ENCODE measurements at regions not wholly inside any gene's neighbourhood (a gene's known extent, or its start where the extent isn't known, plus 50 kb on each side); places are given as distances from the start of the nearest gene placed in this dataset.

DNA sequence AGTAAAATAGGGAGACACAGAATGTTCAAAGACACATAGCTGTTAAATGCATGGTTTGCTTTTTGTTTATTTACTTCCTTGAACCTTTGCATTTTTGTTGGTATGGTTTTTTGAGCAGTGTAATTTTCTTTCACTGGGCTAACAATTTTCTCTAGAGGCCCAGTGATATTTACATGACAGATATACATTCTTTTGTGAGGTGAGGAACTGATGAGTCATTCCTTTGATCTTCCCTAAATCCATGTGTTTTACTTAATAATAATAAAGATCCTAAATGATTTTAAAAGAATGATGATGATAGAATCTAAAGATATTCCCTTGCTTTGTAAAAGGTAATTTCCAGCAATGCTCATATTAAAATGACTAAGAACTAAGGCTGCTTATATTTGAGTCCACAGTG, 188.5 kb upstream of the ANK3 start:
- Histone ChIP-seq H3K9ac (ENCODE audit: low read length) (no peak overlapping the region), H3K36me3 (replicated peaks; ENCODE audit: low read depth, low read length) (no peaks in the 10 kb centered on the region), H3K4me1 (ENCODE audit: low read length) (no peaks in the 10 kb centered on the region), H3K79me2 (ENCODE audit: low read length) (no peaks in the 10 kb centered on the region), H3K9me3 (ENCODE audit: insufficient read depth, low read length) (no peaks in the 10 kb centered on the region), H3K4me2 (ENCODE audit: low read length) (no peak overlapping the region), H3K4me3 (ENCODE audit: low read length) (no peak overlapping the region), H2AFZ (ENCODE audit: low read depth, low read length) (no peak overlapping the region), H3K27ac (ENCODE audit: low read length) (no peak overlapping the region), H3K27me3 (ENCODE audit: low read depth, low read length) (no peaks in the 10 kb centered on the region), H4K20me1 (ENCODE audit: insufficient read depth, low read length) (no peaks in the 10 kb centered on the region)
- TF ChIP-seq EZH2phosphoT487 (IDR thresholded peaks at IDR 0.05; ENCODE audit: low read depth), result no peak
- TF ChIP-seq, protein P1, sequence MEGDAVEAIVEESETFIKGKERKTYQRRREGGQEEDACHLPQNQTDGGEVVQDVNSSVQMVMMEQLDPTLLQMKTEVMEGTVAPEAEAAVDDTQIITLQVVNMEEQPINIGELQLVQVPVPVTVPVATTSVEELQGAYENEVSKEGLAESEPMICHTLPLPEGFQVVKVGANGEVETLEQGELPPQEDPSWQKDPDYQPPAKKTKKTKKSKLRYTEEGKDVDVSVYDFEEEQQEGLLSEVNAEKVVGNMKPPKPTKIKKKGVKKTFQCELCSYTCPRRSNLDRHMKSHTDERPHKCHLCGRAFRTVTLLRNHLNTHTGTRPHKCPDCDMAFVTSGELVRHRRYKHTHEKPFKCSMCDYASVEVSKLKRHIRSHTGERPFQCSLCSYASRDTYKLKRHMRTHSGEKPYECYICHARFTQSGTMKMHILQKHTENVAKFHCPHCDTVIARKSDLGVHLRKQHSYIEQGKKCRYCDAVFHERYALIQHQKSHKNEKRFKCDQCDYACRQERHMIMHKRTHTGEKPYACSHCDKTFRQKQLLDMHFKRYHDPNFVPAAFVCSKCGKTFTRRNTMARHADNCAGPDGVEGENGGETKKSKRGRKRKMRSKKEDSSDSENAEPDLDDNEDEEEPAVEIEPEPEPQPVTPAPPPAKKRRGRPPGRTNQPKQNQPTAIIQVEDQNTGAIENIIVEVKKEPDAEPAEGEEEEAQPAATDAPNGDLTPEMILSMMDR (IDR thresholded peaks at IDR 0.05; ENCODE audit: low read depth, low read length), result no peak

DNA sequence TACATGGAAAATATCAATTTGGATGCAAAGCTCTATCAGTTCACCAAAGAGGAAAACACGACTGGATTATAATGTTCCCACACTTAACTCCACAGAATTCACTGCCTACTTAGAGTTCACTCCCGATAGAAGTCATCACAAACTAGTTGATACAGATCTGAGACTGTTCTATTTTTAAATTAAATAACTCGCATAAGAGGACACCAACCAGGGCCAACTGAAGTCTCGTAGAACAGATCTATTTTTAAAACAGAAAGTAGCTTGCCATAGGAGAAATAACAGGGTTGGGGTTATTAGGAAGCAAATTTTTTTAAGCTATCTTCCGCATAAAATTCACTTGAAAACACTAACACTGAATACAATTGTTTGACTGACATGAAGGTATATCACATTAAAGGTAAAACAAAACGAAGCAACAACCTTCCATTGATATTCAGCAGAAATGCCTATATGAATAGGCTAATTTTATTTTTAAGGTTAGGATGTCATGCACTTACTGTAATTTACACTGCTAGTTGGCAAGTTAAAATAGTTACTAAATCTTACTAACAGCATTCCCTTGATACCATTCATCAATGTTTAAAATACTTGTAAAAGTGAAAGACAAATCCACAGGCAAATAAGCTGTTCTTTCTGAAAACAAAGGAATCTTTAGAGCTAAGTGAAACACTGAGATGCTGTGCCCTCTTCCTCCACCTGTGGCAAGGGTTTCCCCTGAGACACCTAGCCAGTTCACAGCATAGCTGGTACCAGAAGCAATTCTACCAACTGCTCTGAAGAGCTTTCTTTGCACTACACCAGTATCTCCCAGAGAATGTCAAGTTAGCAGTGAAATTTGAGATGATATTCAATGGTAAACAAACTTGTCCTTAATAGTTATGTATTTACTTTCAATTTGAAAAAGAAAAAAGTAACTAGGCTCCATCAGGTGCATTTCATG, 186.7 kb upstream of the ANK3 start:
- no peak overlapping the region for H3K4me3 ChIP-seq (ENCODE audit: low read length)
- H3K79me2 ChIP-seq (ENCODE audit: low read length), result no peaks in the 10 kb centered on the region
- no peaks in the 10 kb centered on the region; the same call in 1 of the 2 replicates for H3K27me3 ChIP-seq (ENCODE audit: low read depth, low read length)
- H3K36me3 ChIP-seq (replicated peaks; ENCODE audit: low read depth, low read length), result no peaks in the 10 kb centered on the region
- TF ChIP-seq, protein P1 (IDR thresholded peaks at IDR 0.05; ENCODE audit: low read depth, low read length), result no peak
- TF ChIP-seq EZH2phosphoT487 (IDR thresholded peaks at IDR 0.05; ENCODE audit: low read depth), result no peak
- no peak overlapping the region for H2AFZ ChIP-seq (ENCODE audit: low read depth, low read length)
- no peak overlapping the region for H3K27ac ChIP-seq (ENCODE audit: low read length)
- no peaks in the 10 kb centered on the region for H3K9me3 ChIP-seq (ENCODE audit: insufficient read depth, low read length)
- H3K9ac ChIP-seq (ENCODE audit: low read length), result no peak overlapping the region
- H3K4me2 ChIP-seq (ENCODE audit: low read length), result no peak overlapping the region
- no peaks in the 10 kb centered on the region for H4K20me1 ChIP-seq (ENCODE audit: insufficient read depth, low read length)
- H3K4me1 ChIP-seq (ENCODE audit: low read length), result peaks cover 9% of the 10 kb centered on the region; the same call in 1 of the 2 replicates

DNA sequence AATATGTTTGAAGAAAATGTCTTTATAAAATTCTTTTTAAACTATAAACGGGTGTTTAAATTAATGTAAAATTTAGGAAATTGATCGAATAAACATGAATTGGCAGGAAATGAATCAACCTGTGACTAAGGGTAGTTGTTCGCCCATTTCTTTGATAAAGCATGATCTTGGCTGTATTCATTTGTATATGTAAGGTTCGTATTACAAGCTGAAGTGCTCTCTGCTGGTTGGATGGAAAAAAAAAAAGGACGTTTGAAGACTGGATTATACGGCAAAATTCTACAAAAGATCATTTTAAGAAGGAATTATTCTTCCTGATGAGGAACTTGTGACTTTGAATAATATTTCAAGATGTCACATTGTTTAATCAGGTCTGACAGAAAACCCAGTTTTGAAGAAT, 185.4 kb upstream of the ANK3 start:
- H2AFZ ChIP-seq (ENCODE audit: low read depth, low read length), result no peak overlapping the region
- H3K27ac ChIP-seq (ENCODE audit: low read length), result no peak overlapping the region
- H3K79me2 ChIP-seq (ENCODE audit: low read length), result no peaks in the 10 kb centered on the region
- no peaks in the 10 kb centered on the region; the same call in 1 of the 2 replicates for H3K27me3 ChIP-seq (ENCODE audit: low read depth, low read length)
- no peak overlapping the region for H3K9ac ChIP-seq (ENCODE audit: low read length)
- no peaks in the 10 kb centered on the region for H3K36me3 ChIP-seq (replicated peaks; ENCODE audit: low read depth, low read length)
- H3K4me1 ChIP-seq (ENCODE audit: low read length), result peaks cover 9% of the 10 kb centered on the region; the same call in 1 of the 2 replicates
- no peak overlapping the region for H3K4me2 ChIP-seq (ENCODE audit: low read length)
- H4K20me1 ChIP-seq (ENCODE audit: insufficient read depth, low read length), result no peaks in the 10 kb centered on the region
- TF ChIP-seq, protein P1 (IDR thresholded peaks at IDR 0.05; ENCODE audit: low read depth, low read length), result no peak
- TF ChIP-seq EZH2phosphoT487 (IDR thresholded peaks at IDR 0.05; ENCODE audit: low read depth), result no peak
- no peaks in the 10 kb centered on the region for H3K9me3 ChIP-seq (ENCODE audit: insufficient read depth, low read length)
- no peak overlapping the region for H3K4me3 ChIP-seq (ENCODE audit: low read length)

DNA sequence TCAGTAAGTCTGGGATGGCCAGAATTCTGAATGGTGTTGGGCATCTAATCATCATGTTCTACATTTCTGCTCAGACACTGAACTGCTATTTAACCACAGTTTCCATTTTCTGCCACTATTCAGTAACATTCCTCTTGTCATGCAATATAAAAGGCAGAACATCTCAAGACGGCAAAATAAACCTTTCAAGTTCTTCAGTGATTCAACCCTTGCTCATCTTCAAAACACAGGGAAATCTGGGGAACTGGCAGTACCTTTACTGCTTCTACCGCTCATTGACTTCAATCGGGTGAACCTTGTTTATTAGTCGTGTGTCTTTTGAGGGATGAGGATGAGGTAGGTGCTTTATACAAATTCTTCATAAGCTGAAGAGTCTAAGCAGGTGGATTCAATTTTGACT, 184.7 kb upstream of the ANK3 start:
- TF ChIP-seq, protein P1 (IDR thresholded peaks at IDR 0.05; ENCODE audit: low read depth, low read length), result no peak
- TF ChIP-seq EZH2phosphoT487 (IDR thresholded peaks at IDR 0.05; ENCODE audit: low read depth), result no peak
- Histone ChIP-seq H3K27me3 (ENCODE audit: low read depth, low read length) (no peaks in the 10 kb centered on the region; the same call in 1 of the 2 replicates), H3K4me3 (ENCODE audit: low read length) (no peak overlapping the region), H2AFZ (ENCODE audit: low read depth, low read length) (no peak overlapping the region), H4K20me1 (ENCODE audit: insufficient read depth, low read length) (no peaks in the 10 kb centered on the region), H3K79me2 (ENCODE audit: low read length) (no peaks in the 10 kb centered on the region), H3K9me3 (ENCODE audit: insufficient read depth, low read length) (no peaks in the 10 kb centered on the region), H3K9ac (ENCODE audit: low read length) (no peak overlapping the region), H3K4me1 (ENCODE audit: low read length) (peaks cover 9% of the 10 kb centered on the region; the same call in 1 of the 2 replicates), H3K27ac (ENCODE audit: low read length) (no peak overlapping the region), H3K4me2 (ENCODE audit: low read length) (no peak overlapping the region), H3K36me3 (replicated peaks; ENCODE audit: low read depth, low read length) (no peaks in the 10 kb centered on the region)
